GM12874 (cell line): ENCODE measurements at regions not wholly inside any gene's neighbourhood (a gene's known extent, or its start where the extent isn't known, plus 50 kb on each side); places are given as distances from the start of the nearest gene placed in this dataset.

Experiments used
- CTCF ChIP-seq: IDR thresholded peaks from 2 replicates; pipeline ENCODE4 v1.5.1; 2011; ENCODE audit warnings: low read depth, mild to moderate bottlenecking, control low read depth, low read length, moderate library complexity; ENCODE audit not compliant: insufficient read depth

DNA sequence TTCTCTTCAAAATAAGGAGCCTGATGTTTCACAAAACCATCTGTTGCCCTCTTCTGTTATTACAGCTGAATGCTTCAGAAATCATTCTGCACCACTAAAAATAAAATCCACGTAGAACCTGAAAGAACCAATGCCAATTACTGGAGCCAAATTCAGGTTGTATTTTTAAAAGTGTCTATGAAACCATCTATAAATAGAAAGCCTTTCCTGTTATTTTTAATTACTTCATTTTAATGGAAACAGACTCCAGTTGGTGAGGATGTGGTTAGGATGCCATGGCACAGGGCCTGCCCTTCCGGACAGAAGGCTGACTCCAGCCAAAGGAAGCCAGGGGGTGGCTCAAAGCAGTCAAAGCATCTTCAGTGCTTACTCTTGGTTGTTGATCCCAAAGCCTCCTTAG lies 119.8 kb downstream of the TENT4A start:
- no peak for TF ChIP-seq CTCF

DNA sequence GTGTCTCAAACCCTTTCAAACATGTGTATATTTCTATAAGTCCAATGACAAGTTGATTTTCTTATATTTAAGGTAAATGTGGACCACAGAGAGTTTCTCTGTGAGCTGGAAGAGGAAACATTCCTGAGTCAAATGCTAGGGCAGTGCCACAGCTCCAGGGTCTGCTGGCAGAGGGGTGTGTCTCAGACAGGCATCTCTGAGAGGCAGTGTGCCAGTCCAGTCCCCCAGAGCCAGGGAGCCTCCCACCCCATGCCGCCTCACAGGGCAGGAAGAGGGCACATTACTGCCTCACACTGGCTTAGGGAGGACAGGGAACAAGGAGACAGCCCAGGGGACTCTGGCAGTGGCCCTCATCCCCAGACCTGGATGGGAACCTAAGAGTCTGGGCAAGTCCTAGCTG lies 120.2 kb downstream of the TENT4A start:
- no peak for TF ChIP-seq CTCF

GRCh38 chr5:6837095-6837494 lies 123.9 kb downstream of the TENT4A start:
- no peak for TF ChIP-seq CTCF

DNA sequence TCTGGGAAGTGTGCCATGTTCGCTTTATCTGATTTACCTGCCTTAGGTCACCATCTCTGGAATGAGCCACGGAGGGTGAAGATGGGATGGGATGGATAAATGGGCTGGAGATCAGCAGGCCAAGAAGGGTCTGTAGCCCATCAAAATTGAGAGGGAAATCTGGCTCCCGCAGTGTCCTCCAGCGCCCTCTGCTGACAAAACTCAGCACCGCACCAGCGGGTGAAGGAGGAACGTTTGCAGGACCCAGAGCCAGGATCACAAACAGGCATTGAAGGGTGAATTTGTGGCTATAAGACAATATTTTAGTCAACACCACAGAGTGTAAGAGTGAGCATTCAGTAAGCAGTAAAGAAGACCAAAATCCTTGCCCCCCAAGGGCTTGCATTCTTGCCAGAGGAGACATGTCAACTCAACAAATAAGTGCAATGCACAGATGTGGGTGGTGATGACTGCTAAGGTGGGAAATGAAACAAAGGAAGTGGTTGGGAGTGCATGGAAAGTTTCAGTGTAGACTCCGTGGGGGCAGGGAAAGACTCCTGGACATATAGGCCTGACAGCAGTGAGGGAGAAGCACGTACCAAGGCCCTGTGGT lies 124.4 kb downstream of the TENT4A start:
- peak; percentile 52 for TF ChIP-seq CTCF

DNA sequence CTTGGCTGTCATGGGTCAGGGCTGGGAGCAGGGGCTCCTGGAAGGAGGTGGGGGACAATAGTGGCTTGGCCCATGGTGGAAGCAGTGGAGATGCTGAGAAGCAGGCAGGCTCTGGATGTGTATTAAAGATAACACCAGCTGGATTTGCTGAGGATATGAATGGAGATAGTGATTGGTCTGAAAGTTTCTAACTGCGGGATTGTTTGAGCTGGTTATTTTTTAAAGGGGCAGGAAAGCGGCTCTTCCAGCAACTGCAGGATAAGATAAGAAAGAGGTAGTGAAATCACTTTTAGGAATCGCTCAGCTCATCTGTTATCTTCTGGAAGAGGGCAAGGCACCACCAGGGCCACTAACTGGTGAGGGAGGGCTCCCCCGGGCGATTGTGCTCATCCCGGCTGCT lies 125.5 kb downstream of the TENT4A start:
- TF ChIP-seq CTCF = no peak

- TF ChIP-seq CTCF = no peak
Observed at GRCh38 chr5:6840136-6840793, 127.0 kb downstream of the TENT4A start.

GRCh38 chr5:6843335-6843734 lies 130.1 kb downstream of the TENT4A start:
- TF ChIP-seq CTCF = no peak
